ENCODE measurements at regions not wholly inside any gene's neighbourhood (a gene's known extent, or its start where the extent isn't known, plus 50 kb on each side); places are given as distances from the start of the nearest gene placed in this dataset.
"Not testable (repeated sequence)": the region's sequence is repeated elsewhere in the genome, so short reads cannot be mapped to it uniquely, and the experiment has no call there.

DNA sequence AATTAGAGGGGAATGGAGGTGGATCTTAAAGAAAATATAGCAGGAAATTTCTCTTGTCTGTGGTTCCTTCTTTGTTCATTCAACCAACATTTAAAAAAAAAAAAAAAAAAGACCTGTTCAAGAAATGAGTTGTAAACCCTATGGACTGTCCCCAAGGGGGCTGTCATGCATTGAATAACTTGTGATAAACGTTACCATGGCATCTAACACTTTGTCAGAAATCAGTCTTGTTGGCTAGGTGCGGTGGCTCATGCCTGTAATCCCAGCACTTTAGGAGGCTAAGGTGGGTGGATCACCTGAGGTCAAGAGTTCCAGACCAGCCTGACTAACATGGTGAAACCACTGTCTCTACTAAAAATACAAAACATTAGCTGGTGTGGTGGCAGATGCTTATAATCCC lies 381.7 kb downstream of the BCKDHB start:
- Histone ChIP-seq H3K27ac (no peak overlapping the region), H3K36me3 (no peaks in the 10 kb centered on the region), H3K4me3 (no peak overlapping the region), H3K9me3 (no peaks in the 10 kb centered on the region), H3K4me1 (no peaks in the 10 kb centered on the region), H3K27me3 (no peaks in the 10 kb centered on the region)
- no peak for DNase-seq
- intact Hi-C loops (cut with DNase I; ENCODE audit: low total_unique reads): no loop called here
- TF ChIP-seq, protein P1, sequence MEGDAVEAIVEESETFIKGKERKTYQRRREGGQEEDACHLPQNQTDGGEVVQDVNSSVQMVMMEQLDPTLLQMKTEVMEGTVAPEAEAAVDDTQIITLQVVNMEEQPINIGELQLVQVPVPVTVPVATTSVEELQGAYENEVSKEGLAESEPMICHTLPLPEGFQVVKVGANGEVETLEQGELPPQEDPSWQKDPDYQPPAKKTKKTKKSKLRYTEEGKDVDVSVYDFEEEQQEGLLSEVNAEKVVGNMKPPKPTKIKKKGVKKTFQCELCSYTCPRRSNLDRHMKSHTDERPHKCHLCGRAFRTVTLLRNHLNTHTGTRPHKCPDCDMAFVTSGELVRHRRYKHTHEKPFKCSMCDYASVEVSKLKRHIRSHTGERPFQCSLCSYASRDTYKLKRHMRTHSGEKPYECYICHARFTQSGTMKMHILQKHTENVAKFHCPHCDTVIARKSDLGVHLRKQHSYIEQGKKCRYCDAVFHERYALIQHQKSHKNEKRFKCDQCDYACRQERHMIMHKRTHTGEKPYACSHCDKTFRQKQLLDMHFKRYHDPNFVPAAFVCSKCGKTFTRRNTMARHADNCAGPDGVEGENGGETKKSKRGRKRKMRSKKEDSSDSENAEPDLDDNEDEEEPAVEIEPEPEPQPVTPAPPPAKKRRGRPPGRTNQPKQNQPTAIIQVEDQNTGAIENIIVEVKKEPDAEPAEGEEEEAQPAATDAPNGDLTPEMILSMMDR (IDR thresholded peaks at IDR 0.05): no peak

DNA sequence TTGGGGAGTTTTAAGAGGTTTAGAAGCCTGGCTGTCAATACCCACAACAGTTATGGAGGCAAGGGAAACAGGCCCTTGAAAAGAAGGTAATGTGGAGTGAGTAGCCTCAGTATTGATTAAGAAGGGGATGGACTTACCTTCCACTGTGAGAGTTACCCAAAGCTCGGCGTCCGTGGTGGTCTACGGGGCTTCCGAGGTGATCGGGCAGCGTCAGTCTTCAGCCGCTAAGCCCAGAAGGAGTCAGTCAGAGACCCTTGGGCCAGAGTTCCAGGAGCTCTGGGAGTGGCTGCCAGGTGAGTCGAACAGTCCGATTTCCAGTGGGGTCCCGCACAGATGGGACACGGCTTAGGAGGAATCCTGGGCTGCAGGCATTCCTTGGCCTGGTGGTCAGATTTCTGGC lies 379.0 kb downstream of the BCKDHB start:
- not testable (repeated sequence) for DNase-seq

DNA sequence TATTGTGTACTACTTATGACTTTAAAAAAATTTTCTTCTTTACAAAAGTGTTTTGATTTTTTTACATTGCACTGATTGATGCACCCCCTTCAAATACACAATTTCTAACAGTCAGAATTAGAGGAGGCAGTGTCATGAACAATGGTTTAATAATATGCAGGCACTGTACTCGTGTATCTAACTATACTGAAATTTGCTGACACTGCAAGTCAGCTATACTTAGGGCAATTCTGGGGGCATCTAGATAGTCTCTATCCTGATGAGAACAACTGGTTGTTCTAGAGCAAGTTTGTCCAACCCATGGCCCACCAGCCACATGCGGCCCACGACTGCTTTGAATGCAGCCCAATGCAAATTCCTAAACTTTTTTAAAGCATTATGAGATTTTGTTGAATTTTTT lies 375.6 kb downstream of the BCKDHB start:
- peaks cover 0 to 8% (median 0%) of the 10 kb centered on the region in 4 donors for H3K4me1 ChIP-seq
- no peaks in the 10 kb centered on the region for H3K27me3 ChIP-seq
- intact Hi-C loops (cut with DNase I; ENCODE audit: low total_unique reads): no loop called here
- H3K27ac ChIP-seq: no peak overlapping the region
- H3K4me3 ChIP-seq: no peak overlapping the region
- no peak for DNase-seq
- TF ChIP-seq, protein P1 (IDR thresholded peaks at IDR 0.05): no peak
- no peaks in the 10 kb centered on the region for H3K9me3 ChIP-seq
- H3K36me3 ChIP-seq: no peaks in the 10 kb centered on the region

More for the DNA sequence above, 379.0 kb downstream of the BCKDHB start:
- H3K27ac ChIP-seq; intact Hi-C loops (cut with DNase I; ENCODE audit: low total_unique reads); H3K4me1 ChIP-seq; H3K9me3 ChIP-seq; H3K36me3 ChIP-seq; H3K27me3 ChIP-seq; H3K4me3 ChIP-seq: not testable (repeated sequence)

DNA sequence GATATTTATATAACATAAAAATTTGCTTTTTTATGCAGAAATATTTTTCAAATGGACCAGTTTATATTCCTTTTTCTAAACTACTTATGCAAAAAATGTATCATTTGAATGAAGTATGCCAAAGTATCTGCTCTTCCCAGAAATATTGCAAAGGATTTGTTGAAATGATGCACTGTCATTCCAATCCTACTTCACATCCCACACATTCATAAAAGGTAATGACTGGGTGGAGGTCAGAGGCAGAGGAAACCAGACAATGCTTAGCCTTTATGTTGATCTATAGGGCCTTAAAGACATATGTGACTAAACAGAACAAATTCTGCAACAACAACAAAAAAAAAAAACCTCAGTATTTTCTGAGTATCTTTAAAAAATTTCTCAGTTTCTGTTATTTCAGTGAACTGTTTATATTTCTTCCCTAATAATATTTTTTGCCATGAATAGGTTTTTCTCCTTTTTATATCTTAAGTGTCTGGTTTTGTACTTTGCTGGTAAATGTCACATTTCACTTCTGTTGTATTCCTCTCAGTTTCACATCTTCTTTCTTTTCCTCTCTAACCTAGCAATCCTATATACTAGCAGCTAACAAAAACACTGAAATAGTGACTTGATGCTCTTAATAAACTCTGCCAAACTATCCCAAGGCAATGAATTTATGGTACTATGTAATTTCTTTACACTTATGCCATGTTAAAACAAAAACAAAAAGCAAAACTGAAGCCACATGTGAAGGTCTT lies 374.1 kb downstream of the BCKDHB start:
- TF ChIP-seq, protein P1 (IDR thresholded peaks at IDR 0.05): no peak
- no peaks in the 10 kb centered on the region for H3K36me3 ChIP-seq
- intact Hi-C loops (cut with DNase I; ENCODE audit: low total_unique reads): no loop called here
- H3K4me3 ChIP-seq: no peak overlapping the region
- no peaks in the 10 kb centered on the region for H3K27me3 ChIP-seq
- peaks cover 0 to 8% (median 0%) of the 10 kb centered on the region in 4 donors for H3K4me1 ChIP-seq
- no peak for DNase-seq
- H3K27ac ChIP-seq: no peak overlapping the region
- no peaks in the 10 kb centered on the region for H3K9me3 ChIP-seq

DNA sequence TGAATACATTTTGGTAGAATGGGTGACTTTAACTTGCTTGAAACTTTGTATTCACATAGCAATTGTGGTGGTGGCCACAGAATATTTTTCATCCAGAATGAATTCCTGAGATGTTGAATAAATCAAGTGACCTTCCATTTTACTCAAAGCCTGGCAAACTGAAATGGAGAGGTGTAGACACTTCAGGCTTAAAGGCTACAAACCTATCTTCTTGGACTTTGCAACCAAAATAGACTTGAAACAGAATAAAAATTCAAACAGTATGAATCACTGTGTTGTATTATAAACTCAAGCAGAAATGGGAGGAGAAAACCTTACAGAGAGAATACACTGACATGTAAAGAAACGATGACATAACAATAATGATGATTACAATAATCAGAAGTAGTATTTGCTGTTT lies 371.6 kb downstream of the BCKDHB start:
- intact Hi-C loops (cut with DNase I; ENCODE audit: low total_unique reads): no loop called here
- Histone ChIP-seq H3K4me3 (no peak overlapping the region), H3K9me3 (no peaks in the 10 kb centered on the region), H3K36me3 (no peaks in the 10 kb centered on the region), H3K27me3 (no peaks in the 10 kb centered on the region), H3K4me1 (peaks cover 0 to 8% (median 0%) of the 10 kb centered on the region in 4 donors), H3K27ac (no peak overlapping the region)
- DNase-seq: no peak
- TF ChIP-seq, protein P1 (IDR thresholded peaks at IDR 0.05): no peak

DNA sequence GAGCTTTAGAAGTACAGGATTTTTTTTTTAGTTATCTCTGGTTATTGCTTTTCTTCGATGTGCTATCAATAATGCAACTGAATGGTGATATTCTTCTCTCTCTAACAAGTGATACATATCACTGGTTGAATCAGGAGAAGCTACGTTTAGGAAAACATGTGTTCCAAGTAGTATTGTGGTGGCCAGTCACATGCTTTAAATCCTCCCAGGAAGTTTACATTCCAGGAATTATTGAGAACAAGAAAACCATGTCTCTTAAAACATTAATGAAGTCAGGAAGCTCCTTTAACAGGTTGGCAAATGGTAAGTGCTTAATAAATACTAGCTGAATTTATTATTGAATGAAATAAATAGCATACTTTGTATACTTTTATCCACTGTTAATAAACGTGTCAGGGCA lies 371.1 kb downstream of the BCKDHB start:
- intact Hi-C loops (cut with DNase I; ENCODE audit: low total_unique reads): no loop called here
- Histone ChIP-seq H3K4me3 (no peak overlapping the region), H3K9me3 (no peaks in the 10 kb centered on the region), H3K27ac (no peak overlapping the region), H3K27me3 (no peaks in the 10 kb centered on the region), H3K36me3 (no peaks in the 10 kb centered on the region), H3K4me1 (peaks cover 0 to 8% (median 0%) of the 10 kb centered on the region in 4 donors)
- TF ChIP-seq, protein P1 (IDR thresholded peaks at IDR 0.05): no peak
- DNase-seq: no peak
